Right atrium auricular region (tissue), 2 donors: ENCODE measurements at regions not wholly inside any gene's neighbourhood (a gene's known extent, or its start where the extent isn't known, plus 50 kb on each side); places are given as distances from the start of the nearest gene placed in this dataset.
"Not testable (repeated sequence)": the region's sequence is repeated elsewhere in the genome, so short reads cannot be mapped to it uniquely, and the experiment has no call there.

Experiments
- DNase-seq: peaks from one replicate; pipeline ENCODE4 v3.0.0-alpha.2; 2019; ENCODE audit warnings: low spot score
- H3K27ac ChIP-seq, 2 donors: fragments of 200-600 bp; sonication (generic); 1 replicate in 1 of 2; 2 replicates in 1 of 2; pipeline ENCODE4 v1.5.1; 2016 to 2019
- H3K27me3 ChIP-seq, 2 donors: fragments of 200-600 bp; sonication (generic); one replicate each; pipeline versions ENCODE4 v1.5.1 to v1.6.0; 2017 to 2019
- H3K36me3 ChIP-seq: fragments of 200-600 bp; sonication (generic); one replicate; pipeline ENCODE4 v1.5.1; 2016
- H3K4me1 ChIP-seq, 2 donors: fragments of 200-600 bp; sonication (generic); one replicate each; pipeline versions ENCODE4 v1.5.1 to v1.6.0; 2017 to 2019
- H3K4me3 ChIP-seq, 2 donors: fragments of 200-600 bp; sonication (generic); 1 replicate in 1 of 2; 2 replicates in 1 of 2; pipeline ENCODE4 v1.5.1; 2017 to 2019; ENCODE audit warnings: mild to moderate bottlenecking in 1 of 2, moderate library complexity in 1 of 2
- H3K9me3 ChIP-seq, 2 donors: fragments of 200-600 bp; sonication (generic); one replicate each; pipeline ENCODE4 v1.5.1; 2019
- TF ChIP-seq, protein P1 (sequence below), 2 donors: fragments of 200-600 bp; sonication (generic); IDR thresholded peaks; one replicate each; pipeline ENCODE4 v1.5.1; 2019; ENCODE audit warnings: antibody characterized with exemption in 2 of 2

DNA sequence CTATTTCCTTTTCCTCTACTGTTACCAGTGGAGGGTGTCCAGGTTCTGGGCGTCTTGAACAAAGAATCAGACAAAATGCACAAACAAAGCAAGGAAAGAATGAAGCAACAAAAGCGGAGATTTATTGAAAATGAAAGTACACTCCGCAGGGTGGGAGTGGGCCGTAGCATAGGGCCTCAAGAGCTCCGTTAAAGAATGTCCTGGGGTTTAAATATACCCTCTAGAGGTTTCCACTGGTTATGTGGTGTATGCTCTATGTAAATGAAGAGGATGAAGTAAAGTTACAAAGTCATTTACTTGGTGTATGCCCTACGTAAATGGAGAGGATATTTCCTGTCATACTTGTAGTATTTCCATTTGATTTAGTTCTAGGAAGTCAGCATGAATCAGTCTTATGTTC, 113.5 kb upstream of the MRPS30 start:
- DNase-seq: no peak
- Histone ChIP-seq H3K4me1 (no peaks in the 10 kb centered on the region), H3K36me3 (no peaks in the 10 kb centered on the region), H3K9me3 (no peaks in the 10 kb centered on the region), H3K27me3 (no peaks in the 10 kb centered on the region), H3K4me3 (no peak overlapping the region), H3K27ac (no peak overlapping the region)
- TF ChIP-seq, protein P1, sequence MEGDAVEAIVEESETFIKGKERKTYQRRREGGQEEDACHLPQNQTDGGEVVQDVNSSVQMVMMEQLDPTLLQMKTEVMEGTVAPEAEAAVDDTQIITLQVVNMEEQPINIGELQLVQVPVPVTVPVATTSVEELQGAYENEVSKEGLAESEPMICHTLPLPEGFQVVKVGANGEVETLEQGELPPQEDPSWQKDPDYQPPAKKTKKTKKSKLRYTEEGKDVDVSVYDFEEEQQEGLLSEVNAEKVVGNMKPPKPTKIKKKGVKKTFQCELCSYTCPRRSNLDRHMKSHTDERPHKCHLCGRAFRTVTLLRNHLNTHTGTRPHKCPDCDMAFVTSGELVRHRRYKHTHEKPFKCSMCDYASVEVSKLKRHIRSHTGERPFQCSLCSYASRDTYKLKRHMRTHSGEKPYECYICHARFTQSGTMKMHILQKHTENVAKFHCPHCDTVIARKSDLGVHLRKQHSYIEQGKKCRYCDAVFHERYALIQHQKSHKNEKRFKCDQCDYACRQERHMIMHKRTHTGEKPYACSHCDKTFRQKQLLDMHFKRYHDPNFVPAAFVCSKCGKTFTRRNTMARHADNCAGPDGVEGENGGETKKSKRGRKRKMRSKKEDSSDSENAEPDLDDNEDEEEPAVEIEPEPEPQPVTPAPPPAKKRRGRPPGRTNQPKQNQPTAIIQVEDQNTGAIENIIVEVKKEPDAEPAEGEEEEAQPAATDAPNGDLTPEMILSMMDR (IDR thresholded peaks at IDR 0.05): no peak

DNA sequence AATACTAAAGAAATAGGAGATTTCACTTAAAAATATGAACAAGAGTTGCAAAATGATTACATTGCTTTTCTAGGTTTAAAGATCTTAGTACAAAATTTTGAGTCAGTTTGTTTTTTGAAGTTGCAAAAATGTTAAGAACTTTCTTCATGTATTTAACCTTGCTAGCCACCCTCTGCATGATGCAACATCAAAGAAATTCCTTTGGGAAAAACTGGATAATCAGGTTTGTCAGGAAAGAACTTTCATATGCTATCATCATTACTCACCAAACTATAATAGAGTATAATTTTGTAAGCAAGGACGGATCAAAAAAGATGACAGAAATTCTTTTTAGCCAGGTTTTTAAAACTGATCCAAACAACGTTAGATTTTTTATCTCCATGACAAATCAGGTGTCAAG, 116.9 kb upstream of the MRPS30 start:
- H3K4me3 ChIP-seq: no peak overlapping the region
- H3K4me1 ChIP-seq: no peaks in the 10 kb centered on the region
- no peaks in the 10 kb centered on the region for H3K9me3 ChIP-seq
- no peak for DNase-seq
- no peaks in the 10 kb centered on the region for H3K36me3 ChIP-seq
- no peak overlapping the region for H3K27ac ChIP-seq
- TF ChIP-seq, protein P1 (IDR thresholded peaks at IDR 0.05): no peak
- no peaks in the 10 kb centered on the region for H3K27me3 ChIP-seq

DNA sequence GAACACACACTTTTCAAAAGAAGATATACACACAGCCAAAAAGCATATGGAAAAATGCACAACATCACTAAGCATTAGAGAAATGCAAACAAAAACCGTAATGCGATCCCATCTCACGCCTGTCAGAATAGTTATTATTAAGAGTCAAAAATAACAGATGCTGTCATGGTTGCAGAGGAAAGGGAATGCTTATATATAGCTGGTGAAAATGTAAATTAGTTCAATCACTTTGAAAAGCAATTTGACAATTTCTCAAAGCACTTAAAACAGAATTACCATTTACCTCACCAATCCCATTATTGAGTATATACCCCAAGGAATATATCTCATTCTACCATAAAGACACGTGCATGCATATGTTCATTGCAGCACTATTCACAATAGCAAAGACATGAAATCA, 126.8 kb upstream of the MRPS30 start:
- Histone ChIP-seq H3K36me3 (no peaks in the 10 kb centered on the region), H3K9me3 (no peaks in the 10 kb centered on the region), H3K27me3 (no peaks in the 10 kb centered on the region), H3K4me3 (no peak overlapping the region), H3K4me1 (no peaks in the 10 kb centered on the region), H3K27ac (no peak overlapping the region)
- no peak for DNase-seq
- TF ChIP-seq, protein P1 (IDR thresholded peaks at IDR 0.05): no peak

DNA sequence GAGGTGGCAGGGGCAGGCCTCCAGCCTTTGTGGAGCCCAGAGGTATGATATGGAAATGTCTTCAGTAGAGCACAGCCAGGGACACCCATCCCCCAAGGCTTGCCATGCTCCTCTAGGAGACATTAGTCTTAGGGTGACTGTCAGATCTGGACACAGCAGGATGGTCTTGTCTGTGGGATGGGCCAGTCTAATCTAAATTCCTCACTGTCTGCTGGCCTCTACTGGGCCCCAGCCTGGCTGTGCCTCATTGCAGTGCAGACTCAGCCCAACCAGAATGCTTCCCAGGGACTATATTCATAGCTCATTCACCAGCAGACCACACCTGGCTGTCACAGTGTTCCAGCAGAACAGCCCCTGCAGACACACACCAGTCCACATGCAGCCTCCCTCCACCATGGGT, 129.5 kb upstream of the MRPS30 start:
- H3K27me3 ChIP-seq: no peaks in the 10 kb centered on the region
- TF ChIP-seq, protein P1 (IDR thresholded peaks at IDR 0.05): no peak
- DNase-seq: no peak
- no peaks in the 10 kb centered on the region for H3K36me3 ChIP-seq
- no peak overlapping the region for H3K4me3 ChIP-seq
- H3K4me1 ChIP-seq: no peaks in the 10 kb centered on the region
- H3K9me3 ChIP-seq: no peaks in the 10 kb centered on the region
- no peak overlapping the region for H3K27ac ChIP-seq

DNA sequence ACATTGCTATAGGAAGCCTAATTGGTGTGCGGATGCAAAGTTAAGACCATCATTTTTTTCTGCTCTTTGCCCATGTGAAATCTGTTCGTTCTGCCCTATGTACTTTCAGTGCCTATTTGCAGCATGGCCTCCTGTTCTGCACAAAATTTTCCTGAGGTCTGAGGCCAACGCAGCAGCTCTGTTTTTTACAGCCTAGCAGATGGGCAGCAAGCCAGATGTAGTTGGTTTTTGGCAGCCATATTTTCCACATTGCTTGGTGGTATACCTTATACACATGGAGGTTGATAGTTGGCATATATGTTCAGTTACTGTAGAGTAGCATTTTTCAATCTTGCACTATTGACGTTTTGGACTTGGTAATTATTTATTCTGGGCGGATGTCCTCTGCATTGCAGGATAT, 133.5 kb upstream of the MRPS30 start:
- H3K4me1 ChIP-seq: no peaks in the 10 kb centered on the region
- no peaks in the 10 kb centered on the region for H3K36me3 ChIP-seq
- DNase-seq: no peak
- TF ChIP-seq, protein P1 (IDR thresholded peaks at IDR 0.05): no peak
- no peak overlapping the region for H3K27ac ChIP-seq
- no peak overlapping the region for H3K4me3 ChIP-seq
- no peaks in the 10 kb centered on the region for H3K9me3 ChIP-seq
- no peaks in the 10 kb centered on the region for H3K27me3 ChIP-seq

DNA sequence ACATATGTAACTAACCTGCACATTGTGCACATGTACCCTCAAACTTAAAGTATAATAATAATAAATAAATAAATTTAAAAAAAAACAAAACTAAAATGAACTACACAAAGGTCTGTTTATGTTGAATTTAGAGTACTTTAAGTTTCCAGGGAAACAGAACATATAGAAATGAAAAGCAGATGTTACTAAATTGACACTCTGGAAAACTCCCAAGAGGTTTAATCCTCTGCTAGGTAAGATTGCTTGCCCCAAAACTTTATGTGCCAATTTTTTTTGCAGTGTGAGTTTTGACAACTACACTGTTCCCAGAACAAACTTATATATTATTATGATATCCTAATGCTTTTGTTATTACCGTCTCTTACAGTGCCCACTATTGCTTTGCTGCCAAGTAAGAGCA, 134.3 kb upstream of the MRPS30 start:
- Histone ChIP-seq H3K27ac (no peak overlapping the region), H3K36me3 (no peaks in the 10 kb centered on the region), H3K4me1 (no peaks in the 10 kb centered on the region), H3K9me3 (no peaks in the 10 kb centered on the region), H3K27me3 (no peaks in the 10 kb centered on the region), H3K4me3 (no peak overlapping the region)
- DNase-seq: no peak
- TF ChIP-seq, protein P1 (IDR thresholded peaks at IDR 0.05): no peak

DNA sequence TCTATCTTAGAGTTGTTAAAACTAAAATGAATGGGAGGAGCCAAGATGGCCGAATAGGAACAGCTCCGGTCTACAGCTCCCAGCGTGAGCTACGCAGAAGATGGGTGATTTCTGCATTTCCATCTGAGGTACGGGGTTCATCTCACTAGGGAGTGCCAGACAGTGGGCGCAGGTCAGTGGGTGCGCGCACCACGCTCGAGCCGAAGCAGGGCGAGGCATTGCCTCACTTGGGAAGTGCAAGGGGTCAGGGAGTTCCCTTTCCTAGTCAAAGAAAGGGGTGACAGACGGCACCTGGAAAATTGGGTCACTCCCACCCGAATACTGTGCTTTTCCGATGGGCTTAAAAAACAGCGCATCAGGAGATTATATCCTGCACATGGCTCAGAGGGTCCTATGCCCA, 140.3 kb upstream of the MRPS30 start:
- H3K36me3 ChIP-seq, DNase-seq: not testable (repeated sequence)

More for the DNA sequence above, 140.3 kb upstream of the MRPS30 start:
- not testable (repeated sequence) for H3K4me3 ChIP-seq, H3K4me1 ChIP-seq, H3K27ac ChIP-seq, H3K9me3 ChIP-seq, H3K27me3 ChIP-seq
